A549 (cell line): ENCODE measurements at regions not wholly inside any gene's neighbourhood (a gene's known extent, or its start where the extent isn't known, plus 50 kb on each side); places are given as distances from the start of the nearest gene placed in this dataset.
"Not testable (repeated sequence)": the region's sequence is repeated elsewhere in the genome, so short reads cannot be mapped to it uniquely, and the experiment has no call there.

ENCODE experiments used
- ATAC-seq, 2 experiments: fragments of 200-7000 bp in 1 of 2; fragments of >200 bp in 1 of 2; cut with Nextera tagmentation in 1 of 2; cut with Tn5 transposase in 1 of 2; 3 replicates each; pipeline versions ENCODE4 v1.8.0 to v1.9.1; 2018 to 2020; ENCODE audit warnings: mild to moderate bottlenecking in 1 of 2, moderate library complexity in 1 of 2
- CTCF ChIA-PET: fragments of 300-600 bp; sonication (Branson Sonifier 250); formaldehyde crosslinking; extraction: SDS; loops from one replicate; lab custom pipeline; 2021; ENCODE audit warnings: antibody characterized with exemption, inconsistent platforms; lab: Yijun Ruan, JAX
- POLR2A ChIA-PET: fragments of 350-600 bp; formaldehyde crosslinking; extraction: SDS; loops from one replicate; lab custom pipeline; 2021; ENCODE audit warnings: antibody characterized with exemption, inconsistent platforms; lab: Yijun Ruan, JAX
- DNase-seq, 2 experiments: peaks; one replicate each; pipeline versions ENCODE4 v3.0.0 to v3.0.0-alpha.2; 2011 to 2016; ENCODE audit warnings: low read depth in 1 of 2, low spot score in 1 of 2
- FAIRE-seq: peaks from 2 replicates; lab custom pipeline; 2011; peaks lifted over from hg19 to GRCh38; lab: Jason Lieb, UNC
- H3K27ac ChIP-seq, 2 experiments: fragments of >200 bp; sonication (Bioruptor Twin); formaldehyde crosslinking; 3 replicates each; pipeline ENCODE4 v1.5.1; 2016 to 2017
- H3K4me1 ChIP-seq: fragments of >200 bp; sonication (Bioruptor Twin); formaldehyde crosslinking; 3 replicates; pipeline ENCODE4 v1.6.1; 2016
- H3K4me2 ChIP-seq: fragments of >200 bp; sonication (Bioruptor Twin); formaldehyde crosslinking; 3 replicates; pipeline ENCODE4 v1.6.1; 2016
- H3K4me3 ChIP-seq: fragments of >200 bp; sonication (Bioruptor Twin); formaldehyde crosslinking; 3 replicates; pipeline ENCODE4 v1.5.1; 2016
- H3K9me3 ChIP-seq: fragments of >200 bp; sonication (Bioruptor Twin); formaldehyde crosslinking; 3 replicates; pipeline ENCODE4 v1.6.1; 2016
- CBX8 ChIP-seq: fragments of 200-600 bp; sonication (generic); IDR thresholded peaks from 2 replicates; pipeline ENCODE4 v1.6.1; 2016
- CEBPB ChIP-seq, 2 experiments: fragments of >200 bp in 1 of 2; sonication (Bioruptor Twin) in 1 of 2; formaldehyde crosslinking in 1 of 2; IDR thresholded peaks; 2 replicates each; pipeline ENCODE4 v1.6.1; 2012 to 2016
- CHD4 ChIP-seq: fragments of 200-600 bp; sonication (generic); IDR thresholded peaks from 2 replicates; pipeline ENCODE4 v1.6.1; 2016; ENCODE audit warnings: antibody characterized with exemption, mild to moderate bottlenecking, borderline replicate concordance
- FOSL2 ChIP-seq, 2 experiments: fragments of 450-650 bp in 1 of 2; fragments of >200 bp in 1 of 2; sonication (Bioruptor Twin) in 1 of 2; formaldehyde crosslinking; IDR thresholded peaks; 2 replicates each; pipeline versions ENCODE4 v1.5.0 to v1.6.1; 2016 to 2020; ENCODE audit warnings: mild to moderate bottlenecking in 1 of 2, moderate library complexity in 1 of 2
- GATA3 ChIP-seq: IDR thresholded peaks from 2 replicates; pipeline ENCODE4 v1.6.1; 2012; ENCODE audit warnings: borderline replicate concordance
- HOXB13 ChIP-seq: fragments of 250-450 bp; sonication (Bioruptor Pico); IDR thresholded peaks from 2 replicates; pipeline ENCODE4 v1.5.0; 2020; ENCODE audit warnings: low read depth, mild to moderate bottlenecking, moderate library complexity
- JUN ChIP-seq, 2 experiments: fragments of >200 bp; sonication (Bioruptor Twin); formaldehyde crosslinking; IDR thresholded peaks; 2 replicates in 1 of 2; 3 replicates in 1 of 2; pipeline ENCODE4 v1.6.1; 2016 to 2017
- JUNB ChIP-seq: fragments of >200 bp; sonication (Bioruptor Twin); formaldehyde crosslinking; IDR thresholded peaks from 2 replicates; pipeline ENCODE4 v1.6.1; 2016
- KDM5A ChIP-seq: fragments of 200-600 bp; sonication (generic); IDR thresholded peaks from 2 replicates; pipeline ENCODE4 v1.6.1; 2016; ENCODE audit warnings: antibody characterized with exemption, mild to moderate bottlenecking
- MAFK ChIP-seq: fragments of 450-650 bp; IDR thresholded peaks from 2 replicates; pipeline ENCODE4 v1.6.1; 2014; ENCODE audit not compliant: partially characterized antibody
- NFE2L2 ChIP-seq: fragments of 150-350 bp; conservative IDR thresholded peaks from 2 replicates; pipeline ENCODE4 v1.6.1; 2014; ENCODE audit warnings: low read length
- POLR2A ChIP-seq: IDR thresholded peaks from 2 replicates; pipeline ENCODE4 v1.6.1; 2012; ENCODE audit warnings: mild to moderate bottlenecking, low read length
- RNF2 ChIP-seq: fragments of 200-600 bp; sonication (generic); IDR thresholded peaks from 2 replicates; pipeline ENCODE4 v1.6.1; 2016; ENCODE audit warnings: low read depth, mild to moderate bottlenecking, antibody characterized with exemption, moderate library complexity, borderline replicate concordance
- SMC3 ChIP-seq: fragments of >200 bp; sonication (Bioruptor Twin); formaldehyde crosslinking; IDR thresholded peaks from 3 replicates; pipeline ENCODE4 v1.6.1; 2018; ENCODE audit warnings: inconsistent platforms
- SREBF2 ChIP-seq: fragments of 450-650 bp; IDR thresholded peaks from 2 replicates; pipeline ENCODE4 v1.6.1; 2014; ENCODE audit warnings: mild to moderate bottlenecking, moderate library complexity
- ZNF302 ChIP-seq: fragments of 250-450 bp; sonication (Bioruptor Pico); IDR thresholded peaks from 2 replicates; pipeline ENCODE4 v1.9.0; 2021; ENCODE audit warnings: inconsistent platforms, mild to moderate bottlenecking, moderate library complexity
- ZSCAN20 ChIP-seq: fragments of 250-450 bp; sonication (Bioruptor Pico); IDR thresholded peaks from 2 replicates; pipeline ENCODE4 v1.8.0; 2022; ENCODE audit warnings: mild to moderate bottlenecking, moderate library complexity
- WGBS: methylation state at CpG from one replicate; pipeline ENCODE4 v1.1.6; 2017; ENCODE audit errors: missing lambda C conversion rate; 5-methylcytosine and 5-hydroxymethylcytosine counted together
- TF ChIP-seq, protein P1 (sequence below): IDR thresholded peaks from 2 replicates; pipeline ENCODE4 v1.6.1; 2012
- TF ChIP-seq, protein P2 (sequence below): fragments of 200-600 bp; sonication (generic); IDR thresholded peaks from 2 replicates; pipeline ENCODE4 v1.6.1; 2016; ENCODE audit warnings: antibody characterized with exemption, mild to moderate bottlenecking, moderate library complexity
- TF ChIP-seq, protein P3 (sequence below): fragments of >200 bp; sonication (Bioruptor Twin); formaldehyde crosslinking; IDR thresholded peaks from 3 replicates; pipeline ENCODE4 v1.6.1; 2016
- TF ChIP-seq, protein P4 (sequence below): fragments of 250-450 bp; sonication (Bioruptor Pico); IDR thresholded peaks from 2 replicates; pipeline ENCODE4 v1.5.0; 2020; ENCODE audit warnings: low read depth, mild to moderate bottlenecking, moderate library complexity
- TF ChIP-seq, protein P5 (sequence below): IDR thresholded peaks from 2 replicates; pipeline ENCODE4 v1.6.1; 2012; ENCODE audit warnings: low read depth, borderline replicate concordance

DNA sequence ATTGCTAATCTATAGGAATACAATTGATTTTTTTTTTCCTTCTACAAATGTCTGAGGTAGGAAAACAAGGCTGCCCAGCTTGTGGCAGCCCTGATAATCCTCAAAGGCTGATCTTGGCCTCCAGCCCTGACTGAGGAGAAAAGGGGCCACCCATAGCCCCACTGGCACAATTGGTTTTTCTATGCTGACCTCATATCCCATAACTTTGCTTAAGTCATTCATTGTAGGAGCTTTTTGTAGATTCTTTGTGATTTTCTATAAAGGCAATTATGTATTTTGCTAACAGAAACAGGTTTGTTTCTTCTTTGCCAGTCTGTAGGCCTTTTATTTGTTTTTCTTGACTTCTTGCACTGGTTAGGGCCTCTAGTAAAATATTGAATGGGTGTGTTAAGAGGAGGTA is 80.2 kb upstream of the C15orf39 start:
- H3K4me3 ChIP-seq: no peak overlapping the region
- H3K27ac ChIP-seq: peak overlapping the region; percentile 24 to 31; a peak in 4 of 6 replicates
- POLR2A ChIA-PET: no interaction called here
- no peaks in the 10 kb centered on the region for H3K9me3 ChIP-seq
- TF ChIP-seq SREBF2 (no peak), CHD4 (no peak), ZNF302 (no peak), HOXB13 (CRISPR knock-in tag) (no peak), KDM5A (no peak), CEBPB (IDR thresholded peaks at IDR 0.05) (no peak), RNF2 (no peak), CBX8 (no peak), POLR2A (no peak), SMC3 (no peak), ZSCAN20 (no peak), FOSL2 (IDR thresholded peaks at IDR 0.05) (no peak), FOSL2 (CRISPR knock-in tag; IDR thresholded peaks at IDR 0.05) (no peak), JUN (IDR thresholded peaks at IDR 0.05) (no peak), GATA3 (no peak)
- TF ChIP-seq, protein P1, sequence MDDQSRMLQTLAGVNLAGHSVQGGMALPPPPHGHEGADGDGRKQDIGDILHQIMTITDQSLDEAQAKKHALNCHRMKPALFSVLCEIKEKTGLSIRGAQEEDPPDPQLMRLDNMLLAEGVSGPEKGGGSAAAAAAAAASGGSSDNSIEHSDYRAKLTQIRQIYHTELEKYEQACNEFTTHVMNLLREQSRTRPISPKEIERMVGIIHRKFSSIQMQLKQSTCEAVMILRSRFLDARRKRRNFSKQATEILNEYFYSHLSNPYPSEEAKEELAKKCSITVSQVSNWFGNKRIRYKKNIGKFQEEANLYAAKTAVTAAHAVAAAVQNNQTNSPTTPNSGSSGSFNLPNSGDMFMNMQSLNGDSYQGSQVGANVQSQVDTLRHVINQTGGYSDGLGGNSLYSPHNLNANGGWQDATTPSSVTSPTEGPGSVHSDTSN: no peak
- TF ChIP-seq, protein P2, sequence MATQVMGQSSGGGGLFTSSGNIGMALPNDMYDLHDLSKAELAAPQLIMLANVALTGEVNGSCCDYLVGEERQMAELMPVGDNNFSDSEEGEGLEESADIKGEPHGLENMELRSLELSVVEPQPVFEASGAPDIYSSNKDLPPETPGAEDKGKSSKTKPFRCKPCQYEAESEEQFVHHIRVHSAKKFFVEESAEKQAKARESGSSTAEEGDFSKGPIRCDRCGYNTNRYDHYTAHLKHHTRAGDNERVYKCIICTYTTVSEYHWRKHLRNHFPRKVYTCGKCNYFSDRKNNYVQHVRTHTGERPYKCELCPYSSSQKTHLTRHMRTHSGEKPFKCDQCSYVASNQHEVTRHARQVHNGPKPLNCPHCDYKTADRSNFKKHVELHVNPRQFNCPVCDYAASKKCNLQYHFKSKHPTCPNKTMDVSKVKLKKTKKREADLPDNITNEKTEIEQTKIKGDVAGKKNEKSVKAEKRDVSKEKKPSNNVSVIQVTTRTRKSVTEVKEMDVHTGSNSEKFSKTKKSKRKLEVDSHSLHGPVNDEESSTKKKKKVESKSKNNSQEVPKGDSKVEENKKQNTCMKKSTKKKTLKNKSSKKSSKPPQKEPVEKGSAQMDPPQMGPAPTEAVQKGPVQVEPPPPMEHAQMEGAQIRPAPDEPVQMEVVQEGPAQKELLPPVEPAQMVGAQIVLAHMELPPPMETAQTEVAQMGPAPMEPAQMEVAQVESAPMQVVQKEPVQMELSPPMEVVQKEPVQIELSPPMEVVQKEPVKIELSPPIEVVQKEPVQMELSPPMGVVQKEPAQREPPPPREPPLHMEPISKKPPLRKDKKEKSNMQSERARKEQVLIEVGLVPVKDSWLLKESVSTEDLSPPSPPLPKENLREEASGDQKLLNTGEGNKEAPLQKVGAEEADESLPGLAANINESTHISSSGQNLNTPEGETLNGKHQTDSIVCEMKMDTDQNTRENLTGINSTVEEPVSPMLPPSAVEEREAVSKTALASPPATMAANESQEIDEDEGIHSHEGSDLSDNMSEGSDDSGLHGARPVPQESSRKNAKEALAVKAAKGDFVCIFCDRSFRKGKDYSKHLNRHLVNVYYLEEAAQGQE: no peak
- TF ChIP-seq, protein P3, sequence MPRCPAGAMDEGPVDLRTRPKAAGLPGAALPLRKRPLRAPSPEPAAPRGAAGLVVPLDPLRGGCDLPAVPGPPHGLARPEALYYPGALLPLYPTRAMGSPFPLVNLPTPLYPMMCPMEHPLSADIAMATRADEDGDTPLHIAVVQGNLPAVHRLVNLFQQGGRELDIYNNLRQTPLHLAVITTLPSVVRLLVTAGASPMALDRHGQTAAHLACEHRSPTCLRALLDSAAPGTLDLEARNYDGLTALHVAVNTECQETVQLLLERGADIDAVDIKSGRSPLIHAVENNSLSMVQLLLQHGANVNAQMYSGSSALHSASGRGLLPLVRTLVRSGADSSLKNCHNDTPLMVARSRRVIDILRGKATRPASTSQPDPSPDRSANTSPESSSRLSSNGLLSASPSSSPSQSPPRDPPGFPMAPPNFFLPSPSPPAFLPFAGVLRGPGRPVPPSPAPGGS: no peak
- no peak for DNase-seq
- no peak overlapping the region for H3K4me2 ChIP-seq
- CTCF ChIA-PET: interaction anchor here (1.1 to 1.4 kb wide), 2 partner anchors 14 to 18 kb away, joined by 3 to 5 read pairs; no protein-coding TSS in a partner anchor
- peaks cover 34% of the 10 kb centered on the region for H3K4me1 ChIP-seq
- no peak for ATAC-seq
- FAIRE-seq: no peak

DNA sequence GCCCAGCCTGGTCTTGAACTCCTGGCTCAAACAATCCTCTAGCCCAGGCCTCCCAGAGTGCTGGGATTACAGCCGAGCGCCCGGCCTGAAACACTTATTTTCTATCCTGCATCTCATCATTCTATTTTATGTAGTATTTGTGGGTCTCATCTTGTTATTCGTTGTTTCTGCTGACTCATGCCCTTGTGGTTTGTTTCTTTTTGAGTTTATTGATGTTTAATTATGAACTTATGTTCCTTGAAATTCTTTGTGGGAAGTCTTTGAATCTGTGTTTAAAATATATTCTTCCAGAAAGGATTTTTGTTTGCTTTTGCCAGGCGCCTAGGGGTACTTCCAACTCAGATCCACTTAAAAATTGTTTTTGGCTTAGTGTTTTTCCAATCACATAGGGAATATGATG is 78.3 kb upstream of the C15orf39 start:
- ATAC-seq (no peak), FAIRE-seq (no peak), DNase-seq (peak in 1 of 2 experiments; percentile 57)
- TF ChIP-seq JUNB (no peak), MAFK (peak; percentile 99), FOSL2 (IDR thresholded peaks at IDR 0.05) (no peak), FOSL2 (CRISPR knock-in tag; IDR thresholded peaks at IDR 0.05) (peak; percentile 54), NFE2L2 (peak; percentile 91)
- TF ChIP-seq, protein P4, sequence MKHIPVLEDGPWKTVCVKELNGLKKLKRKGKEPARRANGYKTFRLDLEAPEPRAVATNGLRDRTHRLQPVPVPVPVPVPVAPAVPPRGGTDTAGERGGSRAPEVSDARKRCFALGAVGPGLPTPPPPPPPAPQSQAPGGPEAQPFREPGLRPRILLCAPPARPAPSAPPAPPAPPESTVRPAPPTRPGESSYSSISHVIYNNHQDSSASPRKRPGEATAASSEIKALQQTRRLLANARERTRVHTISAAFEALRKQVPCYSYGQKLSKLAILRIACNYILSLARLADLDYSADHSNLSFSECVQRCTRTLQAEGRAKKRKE: no peak
- TF ChIP-seq, protein P5, sequence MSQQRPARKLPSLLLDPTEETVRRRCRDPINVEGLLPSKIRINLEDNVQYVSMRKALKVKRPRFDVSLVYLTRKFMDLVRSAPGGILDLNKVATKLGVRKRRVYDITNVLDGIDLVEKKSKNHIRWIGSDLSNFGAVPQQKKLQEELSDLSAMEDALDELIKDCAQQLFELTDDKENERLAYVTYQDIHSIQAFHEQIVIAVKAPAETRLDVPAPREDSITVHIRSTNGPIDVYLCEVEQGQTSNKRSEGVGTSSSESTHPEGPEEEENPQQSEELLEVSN: no peak
- peak overlapping the region; percentile 48 for H3K4me2 ChIP-seq
- H3K27ac ChIP-seq: peak overlapping the region; percentile 72 to 76
- H3K9me3 ChIP-seq: no peaks in the 10 kb centered on the region
- POLR2A ChIA-PET: no interaction called here
- 46% methylated on average over 5 of the region's 5 CpGs for WGBS
- no peak overlapping the region for H3K4me3 ChIP-seq
- CTCF ChIA-PET: interaction anchor here (0.7 to 2.0 kb wide), 7 partner anchors 10 to 94 kb away, joined by 3 to 6 read pairs (median 3); no protein-coding TSS in a partner anchor
- H3K4me1 ChIP-seq: peaks cover 44% of the 10 kb centered on the region

DNA sequence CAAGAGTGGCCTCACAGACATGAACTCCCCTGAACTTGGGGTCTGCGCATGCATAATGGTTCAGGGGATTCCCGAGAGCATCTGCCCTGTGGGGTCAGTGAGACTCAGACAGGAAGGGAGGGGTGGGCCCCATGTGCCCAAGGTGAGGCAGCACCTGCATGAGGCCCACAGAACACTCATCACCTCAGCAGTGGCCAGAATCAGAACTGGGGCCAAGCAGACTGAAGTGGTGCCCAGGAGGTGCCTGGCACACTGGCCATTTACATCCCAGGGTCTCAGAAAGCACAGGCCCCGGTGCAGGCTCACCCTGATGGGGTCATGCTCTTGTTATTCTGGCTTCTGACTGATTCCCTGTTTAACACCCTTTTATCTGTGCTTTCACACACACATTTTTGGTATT is 77.4 kb upstream of the C15orf39 start:
- WGBS: 75% methylated on average over 3 of the region's 3 CpGs
- Histone ChIP-seq H3K4me2 (peak overlapping the region; percentile 48; the same call in 2 of the 3 replicates), H3K4me1 (peaks cover 42% of the 10 kb centered on the region), H3K27ac (peak overlapping the region; percentile 72 to 76)
- DNase-seq, H3K4me3 ChIP-seq, FAIRE-seq, H3K9me3 ChIP-seq, POLR2A ChIA-PET: not testable (repeated sequence)
- CTCF ChIA-PET: interaction anchor here (0.6 to 2.0 kb wide), 3 partner anchors 9 to 95 kb away, joined by 3 to 6 read pairs (median 5); no protein-coding TSS in a partner anchor
- peak; percentile 31 to 36; a peak in 3 of 6 replicates for ATAC-seq
